HCT116 (cell line): ENCODE measurements at regions not wholly inside any gene's neighbourhood (a gene's known extent, or its start where the extent isn't known, plus 50 kb on each side); places are given as distances from the start of the nearest gene placed in this dataset.

Experiments
- ATAC-seq: fragments of 200-7000 bp; cut with Tn5 transposase; 2 replicates; pipeline ENCODE4 v1.9.1; 2020; ENCODE audit warnings: mild to moderate bottlenecking, moderate library complexity
- BruUV-seq: library from RNA; stranded (reverse); fragments of 400-500 nt; replicated peaks from 2 replicates; lab custom pipeline; 2021; lab: Mats Ljungman, UMichigan
- CTCF ChIA-PET: fragments of 300-600 bp; sonication (Branson Sonifier 250); formaldehyde crosslinking; loops from one replicate; lab custom pipeline; 2021; ENCODE audit warnings: antibody characterized with exemption; lab: Charles Lee
- POLR2A ChIA-PET: fragments of 300-600, 350-600 bp; sonication (Branson Sonifier 250); formaldehyde crosslinking; loops from one replicate; lab custom pipeline; 2021; ENCODE audit warnings: antibody characterized with exemption; lab: Charles Lee
- RAD21 ChIA-PET, 2 experiments: fragments of 300-600 bp; sonication (Branson Sonifier 250); formaldehyde crosslinking; loops; one replicate each; lab custom pipeline; 2023; ENCODE audit warnings: low total read pairs in 2 of 2; ENCODE audit not compliant: uncharacterized antibody in 2 of 2, unreplicated experiment in 2 of 2, low non-redundant PET in 1 of 2; lab: Charles Lee
- DNase-seq: peaks from one replicate; pipeline ENCODE4 v3.0.0-alpha.2; 2010; ENCODE audit warnings: low read depth, low spot score
- H2AFZ ChIP-seq: fragments of 200-600 bp; shearing (Covaris generic), sonication (generic); 2 replicates; pipeline ENCODE4 v1.6.1; 2017; ENCODE audit warnings: low read depth, mixed run types, mixed read lengths, antibody characterized with exemption, low read length; ENCODE audit not compliant: poor library complexity, severe bottlenecking
- H3K27ac ChIP-seq: 2 replicates; pipeline ENCODE4 v1.5.1; 2012; ENCODE audit warnings: low read depth, low read length
- H3K27me3 ChIP-seq: fragments of 200-600 bp; sonication (generic); 2 replicates; pipeline ENCODE4 v1.6.1; 2016; ENCODE audit warnings: mixed run types, low read length, mixed read lengths; ENCODE audit not compliant: insufficient read depth
- H3K36me3 ChIP-seq, 2 experiments: fragments of 200-500 bp in 1 of 2; fragments of 200-600 bp in 1 of 2; sonication (Bioruptor generic) in 1 of 2; sonication (generic) in 1 of 2; 2 replicates each; pipeline versions ENCODE4 v1.5.1 to v1.6.1; 2014 to 2016; ENCODE audit warnings: low read length in 2 of 2, inconsistent platforms in 1 of 2, mixed read lengths in 1 of 2, mixed run types in 1 of 2; ENCODE audit not compliant: insufficient read depth in 2 of 2, control insufficient read depth in 1 of 2
- H3K4me1 ChIP-seq, 2 experiments: fragments of 200-600 bp in 1 of 2; sonication (generic) in 1 of 2; 2 replicates each; pipeline versions ENCODE4 v1.5.1 to v1.6.1; 2012 to 2017; ENCODE audit warnings: low read length in 2 of 2, inconsistent platforms in 1 of 2, mild to moderate bottlenecking in 1 of 2, mixed read lengths in 1 of 2, mixed run types in 1 of 2, moderate library complexity in 1 of 2; ENCODE audit not compliant: insufficient read depth in 2 of 2, control insufficient read depth in 1 of 2
- H3K4me2 ChIP-seq: fragments of 200-600 bp; sonication (generic); 2 replicates; pipeline ENCODE4 v1.6.1; 2017; ENCODE audit warnings: mixed run types, low read length, mixed read lengths
- H3K4me3 ChIP-seq, 2 experiments: fragments of 200-600 bp in 1 of 2; sonication (generic) in 1 of 2; replicated peaks in 1 of 2; 2 replicates each; pipeline ENCODE4 v1.5.1; 2011 to 2016; ENCODE audit warnings: low read length in 2 of 2, control low read depth in 1 of 2, low read depth in 1 of 2, mild to moderate bottlenecking in 1 of 2, mixed read lengths in 1 of 2, mixed run types in 1 of 2
- H3K79me2 ChIP-seq: fragments of 200-600 bp; sonication (generic); 2 replicates; pipeline ENCODE4 v1.6.1; 2017; ENCODE audit warnings: mild to moderate bottlenecking, mixed run types, low read length, moderate library complexity, mixed read lengths; ENCODE audit not compliant: insufficient read depth
- H3K9ac ChIP-seq: fragments of 200-600 bp; sonication (generic); 2 replicates; pipeline ENCODE4 v1.6.1; 2016; ENCODE audit warnings: low read length, mixed read lengths
- H3K9me2 ChIP-seq: fragments of 200-600 bp; sonication (generic), shearing (Covaris generic); 2 replicates; pipeline ENCODE4 v1.6.1; 2017; ENCODE audit warnings: mixed run types, mild to moderate bottlenecking, moderate library complexity; ENCODE audit not compliant: insufficient read depth
- H3K9me3 ChIP-seq, 2 experiments: fragments of 200-500 bp in 1 of 2; fragments of 200-600 bp in 1 of 2; sonication (Bioruptor generic) in 1 of 2; sonication (generic) in 1 of 2; 2 replicates each; pipeline ENCODE4 v1.6.1; 2014 to 2017; ENCODE audit warnings: low read length in 2 of 2, mixed read lengths in 2 of 2, inconsistent platforms in 1 of 2, low read depth in 1 of 2, mild to moderate bottlenecking in 1 of 2, mixed run types in 1 of 2, moderate library complexity in 1 of 2; ENCODE audit not compliant: control insufficient read depth in 1 of 2, insufficient read depth in 1 of 2
- H4K20me1 ChIP-seq: fragments of 200-600 bp; sonication (generic), shearing (Covaris generic); 2 replicates; pipeline ENCODE4 v1.6.1; 2017; ENCODE audit warnings: mixed run types, mild to moderate bottlenecking, moderate library complexity; ENCODE audit not compliant: insufficient read depth
- ATF3 ChIP-seq: IDR thresholded peaks from 2 replicates; pipeline ENCODE4 v1.6.1; 2012
- CBX3 ChIP-seq: IDR thresholded peaks from 2 replicates; pipeline ENCODE4 v1.6.1; 2012; ENCODE audit warnings: low read depth
- CEBPB ChIP-seq: IDR thresholded peaks from 2 replicates; pipeline ENCODE4 v1.6.1; 2012; ENCODE audit warnings: low read depth
- CTCF ChIP-seq, 3 experiments: fragments of 200-600 bp in 1 of 3; sonication (generic) in 1 of 3; IDR thresholded peaks in 2 of 3; conservative IDR thresholded peaks in 1 of 3; 2 replicates each; pipeline ENCODE4 v1.5.1; 2012 to 2017; ENCODE audit warnings: low read depth in 2 of 3, low read length in 2 of 3, antibody characterized with exemption in 1 of 3, borderline replicate concordance in 1 of 3, control low read depth in 1 of 3, mild to moderate bottlenecking in 1 of 3, mixed read lengths in 1 of 3, mixed run types in 1 of 3, moderate library complexity in 1 of 3; ENCODE audit not compliant: insufficient read depth in 1 of 3
- EGR1 ChIP-seq: IDR thresholded peaks from 2 replicates; pipeline ENCODE4 v1.6.1; 2012; ENCODE audit warnings: low read depth
- ELF1 ChIP-seq: IDR thresholded peaks from 2 replicates; pipeline ENCODE4 v1.6.1; 2012; ENCODE audit warnings: low read depth, borderline replicate concordance
- EZH2 ChIP-seq: fragments of 200-600 bp; sonication (generic); IDR thresholded peaks from 2 replicates; pipeline ENCODE4 v1.6.1; 2017; ENCODE audit warnings: antibody characterized with exemption, mixed run types
- FOSL1 ChIP-seq: IDR thresholded peaks from 2 replicates; pipeline ENCODE4 v1.6.1; 2012; ENCODE audit warnings: low read depth
- MAX ChIP-seq: IDR thresholded peaks from 2 replicates; pipeline ENCODE4 v1.6.1; 2012
- POLR2A ChIP-seq: IDR thresholded peaks from 2 replicates; pipeline ENCODE4 v1.7.0; 2011; ENCODE audit warnings: borderline replicate concordance; ENCODE audit not compliant: insufficient read depth, insufficient read length; ENCODE audit errors: extremely low read depth
- POLR2AphosphoS5 ChIP-seq: IDR thresholded peaks from 2 replicates; pipeline ENCODE4 v1.6.1; 2011; ENCODE audit warnings: mild to moderate bottlenecking, low read depth, low read length, moderate library complexity
- RAD21 ChIP-seq: IDR thresholded peaks from 2 replicates; pipeline ENCODE4 v1.6.1; 2012; ENCODE audit warnings: low read depth, mild to moderate bottlenecking
- SIN3A ChIP-seq: IDR thresholded peaks from 2 replicates; pipeline ENCODE4 v1.6.1; 2012; ENCODE audit warnings: low read depth
- SP1 ChIP-seq: IDR thresholded peaks from 2 replicates; pipeline ENCODE4 v1.6.1; 2012; ENCODE audit warnings: low read depth
- SRF ChIP-seq: IDR thresholded peaks from 2 replicates; pipeline ENCODE4 v1.6.1; 2012; ENCODE audit warnings: low read depth
- TCF7L2 ChIP-seq: IDR thresholded peaks from 2 replicates; pipeline ENCODE4 v1.7.0; 2011; ENCODE audit warnings: borderline replicate concordance, inconsistent platforms; ENCODE audit not compliant: insufficient read depth, insufficient read length; ENCODE audit errors: extremely low read depth
- YY1 ChIP-seq: IDR thresholded peaks from 2 replicates; pipeline ENCODE4 v1.6.1; 2011; ENCODE audit warnings: low read length, low read depth, moderate library complexity, mild to moderate bottlenecking; ENCODE audit not compliant: insufficient replicate concordance; ENCODE audit errors: extremely low read depth
- intact Hi-C: fragments of 100-400 bp; cut with micrococcal nuclease; formaldehyde crosslinking; loops from 2 replicates; pipeline ENCODE4 v1.10.0; 2022

GRCh38 chr12:45559537-45559936 is 170.0 kb upstream of the ARID2 start (continued):
- TF ChIP-seq MAX (no peak), EGR1 (no peak), POLR2A (no peak), ATF3 (no peak)
- TF ChIP-seq, all 23 proteins: peak for 0

- Histone ChIP-seq H3K27ac (no peak overlapping the region), H3K27me3 (no peaks in the 10 kb centered on the region), H3K4me3 (no peak overlapping the region), H2AFZ (no peak overlapping the region), H4K20me1 (no peaks in the 10 kb centered on the region), H3K36me3 (no peaks in the 10 kb centered on the region), H3K9me2 (0 out of 2 replicates have a peak, but pooled peaks cover 6% of the 10 kb centered on the region), H3K4me1 (no peaks in the 10 kb centered on the region), H3K79me2 (no peaks in the 10 kb centered on the region), H3K9me3 (no peaks in the 10 kb centered on the region), H3K4me2 (no peak overlapping the region), H3K9ac (no peak overlapping the region)
- intact Hi-C loops: no loop called here
- CTCF ChIA-PET: interaction anchor here (1.0 kb wide), 1 partner anchor 17 kb away, joined by 3 read pairs; no protein-coding TSS in a partner anchor
- DNase-seq (no peak), ATAC-seq (no peak)
- RAD21 ChIA-PET: no interaction called here
- TF ChIP-seq ATF3 (no peak), EGR1 (no peak), FOSL1 (no peak), CEBPB (no peak), RAD21 (no peak), CBX3 (no peak), POLR2A (no peak)
- no TSS peak for BruUV-seq
- POLR2A ChIA-PET: no interaction called here
These were observed 168.8 kb upstream of the ARID2 start for GRCh38 chr12:45560689-45561088.

- H2AFZ ChIP-seq: no peak overlapping the region
- no peak overlapping the region for H3K4me2 ChIP-seq
- no peaks in the 10 kb centered on the region for H4K20me1 ChIP-seq
- H3K9me2 ChIP-seq: 0 out of 2 replicates have a peak, but pooled peaks cover 6% of the 10 kb centered on the region
- no peaks in the 10 kb centered on the region for H3K9me3 ChIP-seq
- H3K4me1 ChIP-seq: no peaks in the 10 kb centered on the region
- no peak overlapping the region for H3K9ac ChIP-seq
- no peak for ATAC-seq
- H3K27me3 ChIP-seq: no peaks in the 10 kb centered on the region
- DNase-seq: no peak
- no peaks in the 10 kb centered on the region for H3K36me3 ChIP-seq
- H3K79me2 ChIP-seq: no peaks in the 10 kb centered on the region
- ChIA-PET POLR2A (no interaction called here), RAD21 (no interaction called here), CTCF (interaction anchor here (1.0 kb wide), 1 partner anchor 18 kb away, joined by 3 read pairs; no protein-coding TSS in a partner anchor)
- BruUV-seq: no TSS peak
- H3K27ac ChIP-seq: no peak overlapping the region
- intact Hi-C loops: no loop called here
- H3K4me3 ChIP-seq: no peak overlapping the region
- TF ChIP-seq SRF (no peak), SP1 (no peak), YY1 (no peak), TCF7L2 (no peak), MAX (no peak), POLR2AphosphoS5 (no peak), POLR2A (no peak), SIN3A (no peak), ELF1 (no peak), CTCF (IDR thresholded peaks at IDR 0.05 in 2 of 3, conservative IDR thresholded peaks at IDR 0.05 in 1 of 3; ENCODE audit: borderline replicate concordance in 1 of 3, insufficient read depth in 1 of 3, low read depth in 2 of 3, low read length in 2 of 3) (no peak), EZH2 (no peak)
These were observed 168.0 kb upstream of the ARID2 start for GRCh38 chr12:45561488-45561887.
